Activated naive CD4-positive, alpha-beta T cell (primary cell): ENCODE measurements at regions not wholly inside any gene's neighbourhood (a gene's known extent, or its start where the extent isn't known, plus 50 kb on each side); places are given as distances from the start of the nearest gene placed in this dataset.
A peak's percentile ranks its signal among the peaks of the same experiment; 100 is the strongest.
"Not testable (repeated sequence)": the region's sequence is repeated elsewhere in the genome, so short reads cannot be mapped to it uniquely, and the experiment has no call there.

Experiments used
- DNase-seq, 4 experiments: peaks; one replicate each; lab custom pipeline; 2025; lab: John Stamatoyannopoulos, UW

GRCh38 chr1:182259968-182260367 is 131.6 kb downstream of the GLUL start:
- no peak for DNase-seq

- peak in 2 of 4 experiments; percentile 35 to 38 for DNase-seq
Measured at GRCh38 chr1:182259229-182259872, 132.2 kb downstream of the GLUL start.

DNA sequence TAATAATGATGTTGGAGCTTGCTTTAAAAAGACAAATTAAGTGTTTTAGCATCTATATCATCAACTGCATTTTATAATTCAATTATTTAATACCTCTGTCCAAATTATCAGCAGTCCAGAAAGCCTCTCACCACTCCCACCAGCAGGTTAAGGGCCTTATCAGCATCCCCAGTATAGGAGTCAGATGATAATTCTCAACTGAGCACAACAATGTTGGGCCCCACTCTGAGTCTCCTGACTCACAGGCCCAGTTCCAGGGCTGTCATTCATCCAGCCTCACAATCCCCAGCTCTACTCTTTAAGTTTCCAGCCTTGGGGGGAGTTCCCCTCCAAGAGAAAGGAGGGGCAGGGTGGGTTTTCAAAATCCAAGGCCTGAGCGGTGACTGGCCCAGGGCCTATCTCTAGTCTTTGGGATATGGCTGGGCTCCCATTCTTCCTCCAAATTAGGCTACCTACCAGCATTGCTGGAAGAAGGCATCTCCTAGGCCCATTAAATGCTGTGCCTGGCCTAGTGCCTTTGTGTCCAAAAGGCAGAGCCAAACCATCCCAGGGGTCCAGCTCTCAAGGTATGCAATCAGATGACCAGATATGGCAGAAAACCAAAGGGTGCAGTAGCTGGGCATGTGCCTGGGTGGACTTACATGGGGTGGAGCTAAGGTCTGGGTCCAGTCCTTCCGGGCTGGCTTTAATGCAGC is 134.1 kb downstream of the GLUL start:
- no peak for DNase-seq

DNA sequence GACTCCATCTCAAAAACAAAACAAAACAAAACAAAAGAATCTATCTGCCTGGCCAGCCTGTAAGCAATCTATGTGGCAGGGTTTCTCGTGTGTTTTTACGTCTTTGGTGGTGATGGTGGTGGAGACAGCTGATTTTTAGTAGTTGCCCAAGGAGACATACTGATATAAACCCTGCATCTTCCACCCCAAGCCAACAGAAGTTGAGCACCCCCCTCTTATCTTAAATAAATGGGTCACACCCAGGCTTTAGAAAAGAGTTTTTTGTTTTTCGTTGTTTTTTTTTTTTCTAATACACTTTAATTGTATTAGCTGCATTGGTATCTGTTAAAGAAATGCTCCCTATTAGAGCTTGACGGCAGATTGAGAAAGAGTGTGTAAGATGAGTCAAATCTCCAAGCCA is 134.7 kb downstream of the GLUL start:
- no peak for DNase-seq

- no peak for DNase-seq
Measured at GRCh38 chr1:182255494-182255893, 136.1 kb downstream of the GLUL start.

GRCh38 chr1:182253319-182253860 is 138.2 kb downstream of the GLUL start:
- DNase-seq, result no peak

- DNase-seq, result no peak
Measured at GRCh38 chr1:182251561-182251960, 140.0 kb downstream of the GLUL start.

GRCh38 chr1:182249201-182249676 is 142.4 kb downstream of the GLUL start:
- DNase-seq, result no peak

DNA sequence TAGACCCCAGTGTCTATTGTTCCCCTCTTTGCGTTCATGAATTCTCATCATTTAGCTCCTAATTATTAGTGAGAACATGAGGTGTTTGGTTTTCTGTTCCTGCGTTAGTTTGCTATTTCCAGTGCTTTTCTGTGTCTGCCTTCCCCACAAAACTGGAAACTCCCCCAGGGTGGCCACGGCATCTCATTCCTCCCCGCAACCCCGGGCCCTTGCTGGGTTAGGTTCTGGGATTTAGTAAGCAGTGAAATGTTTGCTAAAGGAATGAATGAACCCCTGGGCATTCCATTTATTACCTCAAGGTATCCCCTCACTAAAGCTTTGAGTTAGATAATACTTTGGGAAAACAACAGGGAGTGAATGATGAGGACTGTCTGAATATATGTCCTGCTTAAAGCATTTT is 142.9 kb downstream of the GLUL start:
- DNase-seq, result no peak

DNA sequence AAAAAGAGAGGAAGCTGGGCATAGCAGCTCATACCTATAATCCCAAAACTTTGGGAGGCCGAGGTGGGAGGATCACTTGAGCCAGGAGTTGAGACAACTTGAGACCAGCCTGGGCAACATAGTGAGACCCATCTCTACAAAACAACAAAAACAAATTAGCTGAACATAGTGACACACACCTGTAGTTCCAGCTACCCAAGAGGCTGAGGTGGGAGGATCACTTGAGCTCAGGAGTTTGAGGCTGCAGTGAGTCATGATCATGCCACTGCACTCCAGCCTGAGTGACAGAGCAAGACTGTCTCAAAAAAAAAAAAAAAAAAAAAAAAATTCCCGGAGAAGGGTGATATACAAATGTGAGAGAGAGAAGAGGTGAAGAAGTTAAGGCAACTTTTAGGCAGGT is 143.8 kb downstream of the GLUL start:
- DNase-seq, result not testable (repeated sequence)

- DNase-seq, result no peak
Measured at GRCh38 chr1:182246783-182247182, 144.8 kb downstream of the GLUL start.

DNA sequence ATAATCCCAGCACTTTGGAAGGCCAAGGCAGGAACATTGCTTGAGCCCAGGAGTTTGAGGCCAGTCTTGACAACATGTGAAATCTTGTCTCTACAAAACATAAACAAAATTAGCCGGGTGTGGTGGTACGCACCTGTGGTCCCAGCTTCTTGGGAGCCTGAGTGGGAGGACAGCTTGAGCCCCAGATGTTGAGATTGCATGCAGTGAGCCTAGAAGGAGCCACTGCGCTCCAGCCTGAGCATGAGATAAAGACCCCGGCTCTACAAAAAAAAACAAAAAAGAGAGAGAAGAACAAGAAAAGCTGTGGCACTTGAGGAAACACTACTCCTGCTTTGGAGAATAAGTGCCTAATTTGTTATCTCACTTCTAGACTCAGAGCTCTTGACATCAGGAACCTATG is 146.6 kb downstream of the GLUL start:
- DNase-seq, result no peak

- DNase-seq, result no peak
Measured at GRCh38 chr1:182244451-182244850, 147.1 kb downstream of the GLUL start.

DNA sequence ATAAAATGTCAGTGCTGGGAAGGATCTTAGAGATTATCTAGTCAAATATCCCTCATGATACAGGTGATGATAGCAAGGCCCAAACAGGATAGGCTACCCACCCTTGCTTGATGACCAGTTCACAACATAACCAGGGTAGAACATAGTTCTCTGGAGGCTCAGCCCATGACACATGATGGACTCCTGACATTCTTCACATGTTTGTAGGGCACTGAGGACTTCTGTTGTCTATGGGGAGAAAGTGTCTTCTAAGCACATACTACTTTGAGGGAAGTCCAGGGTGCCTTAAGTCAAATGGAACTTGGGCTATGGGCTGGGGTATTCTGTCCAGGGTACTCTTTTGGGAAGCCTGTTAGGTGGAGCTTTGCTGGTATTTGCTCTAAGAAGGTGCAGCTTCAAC is 148.9 kb downstream of the GLUL start:
- DNase-seq, result no peak

DNA sequence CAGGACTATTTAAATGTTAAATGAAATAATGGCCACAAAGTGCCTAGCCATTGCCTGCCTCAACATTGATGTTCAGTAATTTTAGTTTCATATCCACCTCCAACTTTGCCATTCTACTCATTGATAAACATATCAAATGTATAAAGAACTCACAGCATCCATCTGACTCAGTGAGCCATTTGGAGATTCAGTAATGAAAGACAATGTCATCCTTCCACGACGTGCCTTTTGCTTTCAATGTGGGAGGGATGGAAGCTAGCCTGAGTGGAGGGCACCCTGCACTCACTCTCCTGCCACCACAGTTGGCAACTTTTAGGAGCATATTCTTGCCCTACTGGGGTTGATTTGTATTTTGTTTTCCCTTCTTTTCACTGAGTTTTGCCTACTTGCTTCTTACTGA is 151.5 kb downstream of the GLUL start:
- no peak for DNase-seq

GRCh38 chr1:182238421-182238820 is 153.2 kb downstream of the GLUL start:
- no peak for DNase-seq

GRCh38 chr1:182237329-182237728 is 154.3 kb downstream of the GLUL start:
- no peak for DNase-seq

DNA sequence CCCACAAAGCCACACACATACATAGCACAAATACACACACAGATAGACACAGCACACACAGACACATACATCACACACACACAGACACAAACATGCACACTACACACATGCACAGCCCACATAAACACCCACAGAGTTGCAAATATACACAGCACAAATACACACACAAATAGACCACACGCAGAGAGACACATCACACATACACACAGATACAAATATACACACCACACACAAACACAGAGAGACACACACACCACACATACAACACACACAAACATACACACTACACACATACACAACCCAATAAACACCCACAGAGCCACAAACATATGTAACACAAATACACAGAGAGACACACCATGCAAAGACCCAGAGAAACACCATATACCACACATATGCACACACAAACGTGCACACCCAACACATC is 154.9 kb downstream of the GLUL start:
- no peak for DNase-seq

DNA sequence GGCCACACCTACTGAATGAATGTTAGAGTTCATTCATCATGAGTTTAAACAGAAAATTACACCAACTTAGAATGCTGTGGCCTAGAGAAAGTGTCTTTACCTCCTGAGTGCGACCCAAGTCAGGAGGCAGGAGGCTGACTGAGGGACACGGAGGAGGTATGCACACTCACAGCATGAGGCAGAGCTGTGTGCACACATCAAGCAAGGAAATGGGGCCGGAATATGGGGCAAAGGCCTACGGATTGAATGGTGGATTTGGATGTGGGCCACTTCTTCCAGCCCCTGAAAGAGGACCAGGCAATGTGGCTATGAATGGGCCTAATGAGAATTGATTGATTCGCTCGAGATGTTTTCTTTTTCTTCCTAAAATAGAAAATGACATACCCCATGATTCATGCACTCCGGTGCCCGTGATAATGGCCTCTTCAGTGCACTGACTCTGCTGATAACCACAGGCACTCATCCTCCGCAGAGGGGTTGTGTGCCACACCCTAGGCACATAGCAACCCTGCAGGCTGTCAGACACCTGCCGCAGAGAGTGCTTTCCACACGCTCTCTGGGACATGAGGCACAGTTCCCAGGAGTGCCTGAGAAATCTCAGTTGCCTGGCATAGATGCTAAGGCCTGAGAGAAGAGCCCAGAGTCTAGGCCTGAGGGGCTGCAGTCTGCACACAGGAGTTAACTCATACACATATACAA is 155.5 kb downstream of the GLUL start:
- DNase-seq, result no peak

GRCh38 chr1:182235604-182235951 is 156.0 kb downstream of the GLUL start:
- no peak for DNase-seq

DNA sequence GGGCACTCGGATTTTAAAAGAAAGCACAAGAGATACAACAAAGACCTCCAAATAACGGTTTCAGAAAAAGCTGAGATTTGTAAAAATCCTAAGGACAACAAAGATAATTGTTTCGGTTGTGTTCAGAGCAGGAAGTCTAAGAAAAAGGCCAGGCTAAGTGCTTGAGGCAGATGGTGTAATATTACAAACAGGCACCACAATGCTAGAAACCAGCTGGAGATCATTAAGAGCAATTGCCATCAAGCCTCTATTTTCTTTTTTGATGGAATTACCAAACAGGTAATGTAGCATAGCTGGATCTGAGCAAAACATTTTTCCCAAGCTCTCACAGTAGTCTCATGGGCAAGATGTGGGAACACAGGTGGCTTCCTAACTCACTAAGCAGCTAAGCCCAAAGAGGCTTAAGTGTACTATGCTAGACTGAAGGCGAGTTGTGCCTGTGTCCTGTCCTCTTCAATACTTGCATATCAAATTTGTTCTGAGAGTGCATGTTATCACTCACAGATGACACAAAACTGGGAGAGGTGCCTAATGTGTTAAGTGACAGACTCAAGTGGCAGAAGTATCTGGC is 161.6 kb downstream of the GLUL start:
- no peak for DNase-seq

GRCh38 chr1:182229451-182229850 is 162.1 kb downstream of the GLUL start:
- DNase-seq, result no peak
